ENCODE measurements at regions not wholly inside any gene's neighbourhood (a gene's known extent, or its start where the extent isn't known, plus 50 kb on each side); places are given as distances from the start of the nearest gene placed in this dataset.

GRCh38 chr14:65261425-65261920, 151.1 kb upstream of the FUT8 start:
- TF ChIP-seq GABPA (IDR thresholded peaks at IDR 0.05; ENCODE audit: low read depth) (no peak), SMC3 (IDR thresholded peaks at IDR 0.05; ENCODE audit: low read depth, low read length) (no peak)

Measured in SK-N-SH (cell line).